WI38 (cell line): ENCODE measurements at regions not wholly inside any gene's neighbourhood (a gene's known extent, or its start where the extent isn't known, plus 50 kb on each side); places are given as distances from the start of the nearest gene placed in this dataset.
"Not testable (repeated sequence)": the region's sequence is repeated elsewhere in the genome, so short reads cannot be mapped to it uniquely, and the experiment has no call there.

Source experiments
- H3K4me3 ChIP-seq: 2 replicates; pipeline ENCODE4 v1.5.1; 2011; ENCODE audit warnings: low read depth, mild to moderate bottlenecking, control low read depth, low read length
- TF ChIP-seq, protein P1 (sequence below): IDR thresholded peaks from 2 replicates; pipeline ENCODE4 v1.5.1; 2012; ENCODE audit warnings: low read depth, mild to moderate bottlenecking, control low read depth, low read length

DNA sequence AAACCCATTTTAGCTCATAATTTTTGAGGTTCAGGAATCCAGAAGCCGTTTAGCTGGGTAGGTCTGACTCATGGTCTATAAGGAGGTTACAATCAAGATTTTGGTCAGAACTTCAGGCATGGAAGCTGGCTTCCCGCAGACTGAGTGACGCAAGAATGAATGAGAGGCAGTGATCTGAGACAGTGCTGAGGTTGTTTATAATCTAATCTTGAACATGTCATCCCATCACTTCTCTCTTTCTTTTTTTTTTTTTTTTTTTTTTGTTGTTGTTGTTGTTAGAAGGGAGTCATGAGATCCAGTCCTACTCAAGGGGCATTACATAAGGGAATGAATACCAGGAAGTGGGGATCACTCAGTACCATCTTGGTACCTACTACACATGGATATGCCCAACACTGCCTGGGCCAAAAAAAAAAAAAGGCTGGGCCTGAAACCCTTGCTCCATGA lies 217.4 kb downstream of the DLEU7 start:
- H3K4me3 ChIP-seq = no peak overlapping the region
- TF ChIP-seq, protein P1, sequence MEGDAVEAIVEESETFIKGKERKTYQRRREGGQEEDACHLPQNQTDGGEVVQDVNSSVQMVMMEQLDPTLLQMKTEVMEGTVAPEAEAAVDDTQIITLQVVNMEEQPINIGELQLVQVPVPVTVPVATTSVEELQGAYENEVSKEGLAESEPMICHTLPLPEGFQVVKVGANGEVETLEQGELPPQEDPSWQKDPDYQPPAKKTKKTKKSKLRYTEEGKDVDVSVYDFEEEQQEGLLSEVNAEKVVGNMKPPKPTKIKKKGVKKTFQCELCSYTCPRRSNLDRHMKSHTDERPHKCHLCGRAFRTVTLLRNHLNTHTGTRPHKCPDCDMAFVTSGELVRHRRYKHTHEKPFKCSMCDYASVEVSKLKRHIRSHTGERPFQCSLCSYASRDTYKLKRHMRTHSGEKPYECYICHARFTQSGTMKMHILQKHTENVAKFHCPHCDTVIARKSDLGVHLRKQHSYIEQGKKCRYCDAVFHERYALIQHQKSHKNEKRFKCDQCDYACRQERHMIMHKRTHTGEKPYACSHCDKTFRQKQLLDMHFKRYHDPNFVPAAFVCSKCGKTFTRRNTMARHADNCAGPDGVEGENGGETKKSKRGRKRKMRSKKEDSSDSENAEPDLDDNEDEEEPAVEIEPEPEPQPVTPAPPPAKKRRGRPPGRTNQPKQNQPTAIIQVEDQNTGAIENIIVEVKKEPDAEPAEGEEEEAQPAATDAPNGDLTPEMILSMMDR = no peak

DNA sequence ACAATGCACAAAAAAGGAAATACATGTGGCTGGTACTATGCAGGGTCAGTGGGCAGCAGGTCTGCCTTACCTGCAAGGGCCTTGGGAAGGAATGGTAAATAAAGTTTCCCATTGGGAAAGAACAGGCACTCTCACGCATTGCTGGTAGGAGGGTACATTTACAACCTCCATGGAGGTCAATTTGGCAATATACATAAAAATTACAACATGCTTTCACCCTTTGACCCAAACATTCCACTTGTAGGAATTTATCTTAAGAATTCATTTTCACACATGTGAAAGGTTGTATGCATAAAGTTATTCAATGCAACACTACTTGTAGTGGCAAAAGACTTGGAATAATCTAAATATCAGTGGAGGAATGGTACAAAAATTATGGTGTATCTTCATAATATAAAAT lies 216.4 kb downstream of the DLEU7 start:
- TF ChIP-seq, protein P1 = no peak
- no peak overlapping the region for H3K4me3 ChIP-seq

DNA sequence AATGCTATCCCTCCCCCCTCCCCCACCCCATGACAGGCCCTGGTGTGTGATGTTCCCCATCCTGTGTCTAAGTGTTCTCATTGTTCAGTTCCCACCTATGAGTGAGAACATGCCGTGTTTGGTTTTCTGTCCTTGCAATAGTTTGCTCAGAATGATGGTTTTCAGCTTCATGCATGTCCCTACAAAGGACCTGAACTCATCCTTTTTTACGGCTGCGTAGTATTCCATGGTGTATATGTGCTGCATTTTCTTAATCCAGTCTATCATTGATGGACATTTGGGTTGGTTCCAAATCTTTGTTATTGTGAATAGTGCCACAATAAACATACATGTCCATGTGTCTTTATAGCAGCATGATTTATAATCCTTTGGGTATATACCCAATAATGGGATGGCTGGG lies 215.0 kb downstream of the DLEU7 start:
- H3K4me3 ChIP-seq = not testable (repeated sequence)

DNA sequence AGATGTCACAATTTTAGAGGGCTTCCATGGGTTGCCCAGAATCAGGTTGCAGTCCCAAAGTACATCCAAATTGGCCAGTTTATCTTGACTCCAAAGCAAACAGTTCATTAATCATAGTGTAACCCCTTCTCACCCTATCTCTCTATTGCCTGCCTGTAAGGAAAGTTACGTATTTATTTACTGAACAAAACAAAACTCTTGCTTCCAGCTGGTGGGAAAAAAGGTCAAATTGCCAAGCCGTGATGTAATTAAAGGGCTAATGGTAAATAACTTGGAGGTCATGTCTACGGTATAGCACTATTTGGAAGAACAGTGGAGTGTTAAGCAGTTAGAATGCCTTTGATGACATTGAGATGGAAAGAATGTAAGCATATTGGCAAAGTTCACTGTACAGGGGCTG lies 214.0 kb downstream of the DLEU7 start:
- TF ChIP-seq, protein P1 = no peak
- H3K4me3 ChIP-seq = no peak overlapping the region

DNA sequence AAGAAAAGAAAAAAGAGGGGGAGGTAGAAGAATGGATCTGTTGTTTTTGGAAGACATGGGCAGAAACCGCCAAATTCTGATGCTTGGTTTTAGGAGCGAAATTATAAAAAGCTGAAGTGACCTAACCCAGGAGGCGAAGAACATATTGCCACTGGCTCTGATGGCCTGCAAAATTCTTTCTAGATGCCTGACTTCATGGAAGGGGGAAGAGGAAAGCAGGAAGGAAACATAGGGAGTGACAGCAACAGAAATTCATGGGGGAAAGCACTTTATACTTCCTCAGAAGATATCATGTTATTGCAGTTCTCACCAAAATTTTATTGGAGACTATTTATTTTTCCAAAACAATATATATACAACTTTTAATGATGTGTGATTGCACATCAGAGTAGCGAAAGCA lies 213.5 kb downstream of the DLEU7 start:
- TF ChIP-seq, protein P1 = no peak
- H3K4me3 ChIP-seq = no peak overlapping the region

DNA sequence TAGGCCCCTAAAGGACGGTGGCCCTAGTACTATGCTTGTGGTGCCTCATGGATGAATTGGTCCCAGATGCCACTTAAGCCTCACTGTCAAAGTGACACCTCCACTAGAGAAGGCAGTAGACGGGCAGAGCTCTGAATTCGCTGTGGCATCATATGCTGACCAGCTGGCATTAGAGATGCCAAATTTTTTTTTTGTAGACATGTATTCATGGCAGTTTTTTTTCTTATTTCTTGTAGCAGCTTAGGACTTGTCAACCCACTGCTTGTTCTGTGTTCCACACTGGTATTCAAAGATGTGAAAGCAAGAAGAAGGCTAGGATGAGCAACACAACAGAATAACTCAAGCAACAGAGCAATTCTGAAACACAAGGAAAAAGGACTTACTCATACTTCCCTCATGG lies 212.5 kb downstream of the DLEU7 start:
- no peak overlapping the region for H3K4me3 ChIP-seq
- TF ChIP-seq, protein P1 = no peak

DNA sequence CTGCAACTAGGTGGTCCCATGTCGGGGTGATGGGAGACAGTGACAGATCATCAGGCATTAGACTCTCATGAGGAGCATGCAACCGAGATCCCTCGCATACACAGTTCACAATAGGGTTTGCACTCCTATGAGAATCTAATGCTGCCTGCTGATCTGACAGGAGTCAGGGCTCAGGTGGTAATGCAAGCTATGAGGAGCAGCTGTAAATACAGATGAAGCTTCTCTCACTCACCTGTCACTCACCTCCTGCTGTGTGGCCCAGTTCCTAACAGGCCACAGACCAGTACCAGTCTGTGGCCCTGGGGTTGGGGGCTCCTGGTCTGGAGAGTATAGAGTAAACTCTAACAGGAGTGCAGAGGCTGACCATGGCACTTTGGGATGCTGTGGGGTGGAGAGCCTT lies 209.2 kb downstream of the DLEU7 start:
- no peak overlapping the region for H3K4me3 ChIP-seq
- TF ChIP-seq, protein P1 = no peak

DNA sequence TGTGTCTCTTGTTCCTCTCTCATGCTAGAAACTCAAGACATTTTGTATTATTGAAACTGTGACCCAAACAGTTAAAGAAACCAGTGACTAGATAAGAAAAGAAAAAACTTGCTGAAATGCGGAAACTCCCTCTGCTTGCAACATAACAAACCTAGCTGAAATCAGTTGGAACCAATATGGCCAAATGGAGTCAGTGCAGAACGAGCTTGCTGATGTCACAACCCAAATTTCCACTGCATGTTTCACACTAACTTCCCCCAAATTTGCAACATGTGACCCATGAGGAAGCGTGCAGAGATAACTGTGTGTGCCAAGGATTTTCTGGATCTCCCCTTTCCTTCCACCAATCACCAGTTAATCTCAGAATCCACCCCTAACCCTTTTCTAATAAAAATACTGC lies 208.0 kb downstream of the DLEU7 start:
- TF ChIP-seq, protein P1 = no peak
- no peak overlapping the region for H3K4me3 ChIP-seq
